Left ventricle myocardium inferior (tissue), 1 donor: ENCODE measurements at regions not wholly inside any gene's neighbourhood (a gene's known extent, or its start where the extent isn't known, plus 50 kb on each side); places are given as distances from the start of the nearest gene placed in this dataset.

Experiments used
- DNase-seq: peaks from one replicate; pipeline ENCODE4 v3.0.0-alpha.2; 2020
- H3K27ac ChIP-seq: fragments of 200-600 bp; replicated peaks from 2 replicates; pipeline ENCODE4 v1.8.0; 2021
- H3K27me3 ChIP-seq: fragments of 200-600 bp; 2 replicates; pipeline ENCODE4 v1.8.0; 2021; ENCODE audit warnings: low read depth
- H3K36me3 ChIP-seq: fragments of 200-600 bp; 2 replicates; pipeline ENCODE4 v1.8.0; 2021
- H3K4me1 ChIP-seq: fragments of 200-600 bp; 2 replicates; pipeline ENCODE4 v1.8.0; 2021
- H3K4me3 ChIP-seq: fragments of 200-600 bp; 2 replicates; pipeline ENCODE4 v1.8.0; 2021; ENCODE audit warnings: mild to moderate bottlenecking, moderate library complexity
- H3K9me3 ChIP-seq: fragments of 200-600 bp; replicated peaks from 2 replicates; pipeline ENCODE4 v1.8.0; 2021
- intact Hi-C: fragments of 100-400 bp; cut with micrococcal nuclease; formaldehyde crosslinking; loops from one replicate; pipeline ENCODE4 v1.11.0; 2022
- TF ChIP-seq, protein P1 (sequence below): fragments of 200-600 bp; IDR thresholded peaks from 2 replicates; pipeline ENCODE4 v1.8.0; 2021; ENCODE audit warnings: antibody characterized with exemption, mild to moderate bottlenecking, borderline replicate concordance
- donor health status: DM: no; HTN: yes; CAD: no; lungs with severe emphysema.

DNA sequence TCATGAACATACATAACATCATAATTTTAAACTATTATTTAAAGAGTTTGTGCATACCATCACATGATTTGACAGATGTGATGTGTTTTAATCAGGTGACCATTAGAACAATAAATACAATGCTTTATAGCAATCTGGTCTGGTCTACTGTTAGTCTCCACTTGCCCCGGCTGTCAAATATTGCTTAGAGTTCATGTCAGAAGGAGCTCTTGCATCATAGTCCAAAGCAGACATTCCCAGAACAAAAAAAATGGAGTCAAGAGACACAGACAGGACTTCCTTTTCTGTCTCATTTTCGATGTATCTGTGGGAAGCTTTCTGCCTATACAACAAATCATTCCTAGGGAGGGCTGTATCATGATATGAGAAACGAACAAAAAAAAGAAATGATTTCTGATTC, 979.2 kb upstream of the WWC1 start:
- H3K4me3 ChIP-seq: no peak overlapping the region
- H3K27me3 ChIP-seq: no peaks in the 10 kb centered on the region
- H3K4me1 ChIP-seq: no peaks in the 10 kb centered on the region
- no peaks in the 10 kb centered on the region for H3K36me3 ChIP-seq
- H3K9me3 ChIP-seq: no peaks in the 10 kb centered on the region
- intact Hi-C loops: no loop called here
- H3K27ac ChIP-seq: no peak overlapping the region
- TF ChIP-seq, protein P1, sequence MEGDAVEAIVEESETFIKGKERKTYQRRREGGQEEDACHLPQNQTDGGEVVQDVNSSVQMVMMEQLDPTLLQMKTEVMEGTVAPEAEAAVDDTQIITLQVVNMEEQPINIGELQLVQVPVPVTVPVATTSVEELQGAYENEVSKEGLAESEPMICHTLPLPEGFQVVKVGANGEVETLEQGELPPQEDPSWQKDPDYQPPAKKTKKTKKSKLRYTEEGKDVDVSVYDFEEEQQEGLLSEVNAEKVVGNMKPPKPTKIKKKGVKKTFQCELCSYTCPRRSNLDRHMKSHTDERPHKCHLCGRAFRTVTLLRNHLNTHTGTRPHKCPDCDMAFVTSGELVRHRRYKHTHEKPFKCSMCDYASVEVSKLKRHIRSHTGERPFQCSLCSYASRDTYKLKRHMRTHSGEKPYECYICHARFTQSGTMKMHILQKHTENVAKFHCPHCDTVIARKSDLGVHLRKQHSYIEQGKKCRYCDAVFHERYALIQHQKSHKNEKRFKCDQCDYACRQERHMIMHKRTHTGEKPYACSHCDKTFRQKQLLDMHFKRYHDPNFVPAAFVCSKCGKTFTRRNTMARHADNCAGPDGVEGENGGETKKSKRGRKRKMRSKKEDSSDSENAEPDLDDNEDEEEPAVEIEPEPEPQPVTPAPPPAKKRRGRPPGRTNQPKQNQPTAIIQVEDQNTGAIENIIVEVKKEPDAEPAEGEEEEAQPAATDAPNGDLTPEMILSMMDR: no peak
- no peak for DNase-seq

DNA sequence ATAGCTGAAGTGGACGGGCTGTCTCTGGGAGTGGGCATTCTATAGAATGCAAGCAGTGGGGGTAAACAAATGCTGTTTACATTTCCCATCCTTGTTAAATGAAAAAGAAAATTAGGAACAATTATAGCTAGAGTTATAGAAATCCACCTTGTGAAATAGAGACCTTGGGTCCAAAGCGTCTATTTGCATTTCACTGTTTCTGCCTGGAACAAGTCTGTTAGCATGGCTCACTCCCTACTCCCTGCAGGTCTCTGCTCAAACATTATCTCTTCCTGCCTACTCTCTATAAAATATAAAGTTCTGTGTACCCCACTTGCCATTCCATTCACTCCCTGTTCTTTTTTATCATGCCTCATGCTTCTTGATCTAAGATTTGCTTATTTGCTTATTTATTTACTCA, 975.7 kb upstream of the WWC1 start:
- no peak for DNase-seq
- intact Hi-C loops: no loop called here
- peaks cover 5% of the 10 kb centered on the region for H3K9me3 ChIP-seq
- H3K27ac ChIP-seq: no peak overlapping the region
- no peaks in the 10 kb centered on the region for H3K4me1 ChIP-seq
- no peaks in the 10 kb centered on the region for H3K36me3 ChIP-seq
- TF ChIP-seq, protein P1: no peak
- no peak overlapping the region for H3K4me3 ChIP-seq
- no peaks in the 10 kb centered on the region for H3K27me3 ChIP-seq

DNA sequence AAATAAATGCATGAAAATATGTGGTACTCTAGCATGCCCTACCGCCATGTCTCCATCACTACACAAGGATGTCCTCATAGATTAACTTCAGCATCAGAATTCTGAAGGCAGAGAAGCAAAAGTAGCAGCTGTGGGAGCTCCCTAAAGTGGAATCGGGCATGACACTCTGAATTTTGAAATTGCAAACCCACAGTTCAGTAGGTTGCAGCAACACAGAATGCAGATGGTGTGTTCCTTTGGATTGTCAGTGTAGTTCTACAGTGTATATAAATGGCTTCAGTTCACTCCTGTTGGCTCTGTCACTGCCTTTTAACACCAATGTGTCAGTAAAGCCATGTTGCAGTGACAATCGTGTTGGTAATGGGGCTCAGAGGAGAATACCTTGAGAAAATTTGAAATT, 973.6 kb upstream of the WWC1 start:
- no peak for DNase-seq
- H3K9me3 ChIP-seq: peaks cover 5% of the 10 kb centered on the region
- TF ChIP-seq, protein P1: no peak
- H3K4me3 ChIP-seq: no peak overlapping the region
- H3K27me3 ChIP-seq: no peaks in the 10 kb centered on the region
- no peaks in the 10 kb centered on the region for H3K4me1 ChIP-seq
- H3K36me3 ChIP-seq: no peaks in the 10 kb centered on the region
- no peak overlapping the region for H3K27ac ChIP-seq
- intact Hi-C loops: no loop called here

DNA sequence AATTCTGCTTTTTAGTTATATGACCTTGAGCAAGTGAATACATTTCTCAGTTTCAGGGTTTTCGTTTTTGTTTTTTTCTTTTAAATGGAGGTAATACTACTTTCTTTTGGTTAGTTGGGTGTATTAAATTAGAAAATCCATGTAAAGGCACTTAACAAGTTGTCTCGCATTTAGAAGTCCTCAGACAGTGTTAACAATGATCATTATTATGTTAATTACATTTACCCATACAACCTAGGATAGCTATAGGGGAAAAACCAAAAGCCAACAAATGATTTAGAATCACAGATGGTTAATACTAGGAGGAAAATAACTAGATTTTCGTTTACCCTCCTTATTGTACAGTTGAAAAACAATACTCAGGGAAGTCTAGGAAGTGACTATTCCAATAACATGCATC, 972.2 kb upstream of the WWC1 start:
- Histone ChIP-seq H3K4me1 (no peaks in the 10 kb centered on the region), H3K27me3 (no peaks in the 10 kb centered on the region), H3K9me3 (peaks cover 5% of the 10 kb centered on the region), H3K27ac (no peak overlapping the region), H3K4me3 (no peak overlapping the region), H3K36me3 (no peaks in the 10 kb centered on the region)
- intact Hi-C loops: no loop called here
- TF ChIP-seq, protein P1: no peak
- DNase-seq: no peak

DNA sequence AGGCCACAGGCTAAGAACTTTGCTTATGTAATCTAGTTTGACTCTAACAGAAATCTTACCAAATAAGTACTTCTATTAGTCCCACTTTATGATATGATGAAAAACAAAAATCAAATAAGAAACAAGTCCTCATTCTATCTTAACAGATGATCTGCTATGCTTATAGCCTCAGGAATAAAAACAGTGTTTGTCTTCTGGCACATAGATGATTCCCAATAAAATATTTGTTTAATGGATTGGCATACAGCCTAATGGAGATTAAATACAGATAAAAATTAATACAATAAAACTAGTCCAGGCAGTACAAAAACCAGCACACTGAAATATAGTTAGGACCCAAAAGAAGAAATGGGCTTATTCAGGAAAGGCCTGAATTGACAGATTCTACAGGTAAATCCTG, 971.4 kb upstream of the WWC1 start:
- Histone ChIP-seq H3K4me3 (no peak overlapping the region), H3K9me3 (peaks cover 5% of the 10 kb centered on the region), H3K4me1 (no peaks in the 10 kb centered on the region), H3K27ac (no peak overlapping the region), H3K27me3 (no peaks in the 10 kb centered on the region), H3K36me3 (no peaks in the 10 kb centered on the region)
- TF ChIP-seq, protein P1: no peak
- DNase-seq: no peak
- intact Hi-C loops: no loop called here

DNA sequence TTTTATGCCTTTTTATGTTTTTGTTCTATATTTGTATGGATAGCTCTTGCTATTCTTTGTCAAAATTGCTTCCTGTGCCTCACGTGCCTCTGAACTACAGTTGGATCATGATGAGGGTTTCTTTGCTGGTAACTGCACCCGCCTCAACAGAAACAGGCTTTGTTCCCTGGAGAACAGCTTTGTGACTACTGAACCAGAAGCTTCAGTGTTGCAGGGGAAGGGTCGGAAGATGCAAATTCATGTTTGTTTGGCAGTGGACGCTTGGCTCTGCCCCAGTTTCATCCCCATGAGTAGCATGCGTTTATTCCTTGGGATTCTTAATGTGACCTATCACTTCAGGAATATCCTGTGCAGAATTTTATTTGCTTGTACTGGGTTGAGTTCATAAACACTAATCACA, 959.1 kb upstream of the WWC1 start:
- H3K27me3 ChIP-seq: no peaks in the 10 kb centered on the region
- H3K4me1 ChIP-seq: no peaks in the 10 kb centered on the region
- intact Hi-C loops: no loop called here
- no peaks in the 10 kb centered on the region for H3K9me3 ChIP-seq
- DNase-seq: no peak
- no peak overlapping the region for H3K27ac ChIP-seq
- TF ChIP-seq, protein P1: no peak
- no peaks in the 10 kb centered on the region for H3K36me3 ChIP-seq
- H3K4me3 ChIP-seq: no peak overlapping the region
